ENCODE measurements at regions not wholly inside any gene's neighbourhood (a gene's known extent, or its start where the extent isn't known, plus 50 kb on each side); places are given as distances from the start of the nearest gene placed in this dataset.

- TF ChIP-seq POLR2A (IDR thresholded peaks at IDR 0.05) (no peak), CTCF (IDR thresholded peaks at IDR 0.05) (no peak)
These were observed 649.0 kb upstream of the PCDH15 start for GRCh38 chr10:55449981-55450380.

Measured in vagina (tissue), 2 donors.